Prostate gland (tissue), 2 donors: ENCODE measurements at regions not wholly inside any gene's neighbourhood (a gene's known extent, or its start where the extent isn't known, plus 50 kb on each side); places are given as distances from the start of the nearest gene placed in this dataset.

Source experiments
- DNase-seq: peaks from one replicate; pipeline ENCODE4 v3.0.0-alpha.2; 2019; ENCODE audit warnings: low spot score
- H3K27ac ChIP-seq, 2 donors: fragments of 200-600 bp; sonication (generic); 2 replicates each; pipeline ENCODE4 v1.5.1; 2017 to 2019
- H3K27me3 ChIP-seq: fragments of 200-600 bp; sonication (generic); replicated peaks from 2 replicates; pipeline ENCODE4 v1.5.1; 2019; ENCODE audit not compliant: insufficient read depth
- H3K36me3 ChIP-seq, 2 donors: fragments of 200-600 bp; sonication (generic); 1 replicate in 1 of 2; 2 replicates in 1 of 2; pipeline versions ENCODE4 v1.5.1 to v1.8.1; 2017 to 2019
- H3K4me1 ChIP-seq: fragments of 200-600 bp; sonication (generic); replicated peaks from 2 replicates; pipeline ENCODE4 v1.5.1; 2019
- H3K4me3 ChIP-seq, 2 donors: fragments of 200-600 bp; sonication (generic); 2 replicates each; pipeline ENCODE4 v1.5.1; 2017 to 2019
- H3K9me3 ChIP-seq: fragments of 200-600 bp; sonication (generic); 2 replicates; pipeline ENCODE4 v1.5.1; 2017
- CTCF ChIP-seq, 4 experiments: fragments of 200-600 bp in 2 of 4; fragments of 450-650 bp in 2 of 4; sonication (generic) in 2 of 4; IDR thresholded peaks; 1 replicate in 3 of 4; 2 replicates in 1 of 4; pipeline ENCODE4 v1.5.1; 2016 to 2019; ENCODE audit warnings: antibody characterized with exemption in 4 of 4, mild to moderate bottlenecking in 2 of 4, moderate library complexity in 2 of 4
- POLR2A ChIP-seq: fragments of 450-650 bp; IDR thresholded peaks from one replicate; pipeline ENCODE4 v1.6.1; 2016; ENCODE audit warnings: antibody characterized with exemption, mild to moderate bottlenecking
- POLR2AphosphoS5 ChIP-seq: sonication (generic); formaldehyde crosslinking; IDR thresholded peaks from one replicate; pipeline ENCODE4 v1.6.1; 2017; ENCODE audit warnings: antibody characterized with exemption
- WGBS: methylation state at CpG from one replicate; pipeline ENCODE4 v1.1.5; 2018; 5-methylcytosine and 5-hydroxymethylcytosine counted together
- intact Hi-C: fragments of 100-400 bp; cut with DNase I; formaldehyde crosslinking; loops from one replicate; pipeline ENCODE4 v1.14.2; 2022

GRCh38 chr6:169850746-169851145 is 99.3 kb downstream of the ERMARD start:
- intact Hi-C loops: no loop called here
- WGBS: 88% methylated on average over 13 of the region's 13 CpGs

GRCh38 chr6:169850154-169850553 is 98.7 kb downstream of the ERMARD start:
- no peak for TF ChIP-seq CTCF (IDR thresholded peaks at IDR 0.05)
- 89% methylated on average over 10 of the region's 10 CpGs for WGBS
- no peaks in the 10 kb centered on the region for H3K27me3 ChIP-seq
- H3K4me1 ChIP-seq: no peaks in the 10 kb centered on the region
- no peaks in the 10 kb centered on the region for H3K36me3 ChIP-seq
- no peak for DNase-seq
- intact Hi-C loops: no loop called here
- H3K9me3 ChIP-seq: no peaks in the 10 kb centered on the region
- H3K4me3 ChIP-seq: no peak overlapping the region
- no peak overlapping the region for H3K27ac ChIP-seq

More at GRCh38 chr6:169850746-169851145, 99.3 kb downstream of the ERMARD start:
- H3K27ac ChIP-seq: no peak overlapping the region
- no peaks in the 10 kb centered on the region for H3K36me3 ChIP-seq
- no peaks in the 10 kb centered on the region for H3K27me3 ChIP-seq
- no peaks in the 10 kb centered on the region for H3K9me3 ChIP-seq
- no peaks in the 10 kb centered on the region for H3K4me1 ChIP-seq
- no peak for TF ChIP-seq CTCF (IDR thresholded peaks at IDR 0.05)
- TF ChIP-seq POLR2A: no peak
- no peak for TF ChIP-seq POLR2AphosphoS5
- H3K4me3 ChIP-seq: no peak overlapping the region
- DNase-seq: no peak

GRCh38 chr6:169849396-169849795 is 98.0 kb downstream of the ERMARD start:
- DNase-seq: no peak
- Histone ChIP-seq H3K4me1 (no peaks in the 10 kb centered on the region), H3K27ac (no peak overlapping the region), H3K36me3 (no peaks in the 10 kb centered on the region), H3K9me3 (no peaks in the 10 kb centered on the region), H3K27me3 (no peaks in the 10 kb centered on the region), H3K4me3 (no peak overlapping the region)
- intact Hi-C loops: no loop called here
- TF ChIP-seq POLR2AphosphoS5: no peak
- 84% methylated on average over 14 of the region's 14 CpGs for WGBS

GRCh38 chr6:169848946-169849345 is 97.5 kb downstream of the ERMARD start:
- no peak for TF ChIP-seq POLR2A
- TF ChIP-seq CTCF (IDR thresholded peaks at IDR 0.05): no peak
- no peak for TF ChIP-seq POLR2AphosphoS5
- 89% methylated on average over 13 of the region's 13 CpGs for WGBS
- no peak overlapping the region for H3K4me3 ChIP-seq
- no peak for DNase-seq
- H3K9me3 ChIP-seq: no peaks in the 10 kb centered on the region
- no peaks in the 10 kb centered on the region for H3K36me3 ChIP-seq
- intact Hi-C loops: no loop called here
- H3K27me3 ChIP-seq: no peaks in the 10 kb centered on the region
- H3K27ac ChIP-seq: no peak overlapping the region
- no peaks in the 10 kb centered on the region for H3K4me1 ChIP-seq

GRCh38 chr6:169847901-169848311 is 96.5 kb downstream of the ERMARD start:
- no peak overlapping the region for H3K4me3 ChIP-seq
- H3K9me3 ChIP-seq: no peaks in the 10 kb centered on the region
- TF ChIP-seq CTCF (IDR thresholded peaks at IDR 0.05) (no peak), POLR2A (no peak), POLR2AphosphoS5 (no peak)
- intact Hi-C loops: no loop called here
- no peaks in the 10 kb centered on the region for H3K36me3 ChIP-seq
- WGBS: 91% methylated on average over 8 of the region's 8 CpGs
- no peaks in the 10 kb centered on the region for H3K27me3 ChIP-seq
- no peak overlapping the region for H3K27ac ChIP-seq
- DNase-seq: no peak
- H3K4me1 ChIP-seq: no peaks in the 10 kb centered on the region
